CD4-positive, alpha-beta T cell treated with Interleukin-1 beta for 1 hour (primary cell): ENCODE measurements at regions not wholly inside any gene's neighbourhood (a gene's known extent, or its start where the extent isn't known, plus 50 kb on each side); places are given as distances from the start of the nearest gene placed in this dataset.

Source experiments
- DNase-seq, 2 donors: peaks; one replicate each; pipeline ENCODE4 v3.0.0-alpha.2; 2020 to 2022

- no peak for DNase-seq
Observed at GRCh38 chr1:219391297-219391696, 217.6 kb downstream of the LYPLAL1 start.

GRCh38 chr1:219387211-219387610 lies 213.5 kb downstream of the LYPLAL1 start:
- DNase-seq = no peak

DNA sequence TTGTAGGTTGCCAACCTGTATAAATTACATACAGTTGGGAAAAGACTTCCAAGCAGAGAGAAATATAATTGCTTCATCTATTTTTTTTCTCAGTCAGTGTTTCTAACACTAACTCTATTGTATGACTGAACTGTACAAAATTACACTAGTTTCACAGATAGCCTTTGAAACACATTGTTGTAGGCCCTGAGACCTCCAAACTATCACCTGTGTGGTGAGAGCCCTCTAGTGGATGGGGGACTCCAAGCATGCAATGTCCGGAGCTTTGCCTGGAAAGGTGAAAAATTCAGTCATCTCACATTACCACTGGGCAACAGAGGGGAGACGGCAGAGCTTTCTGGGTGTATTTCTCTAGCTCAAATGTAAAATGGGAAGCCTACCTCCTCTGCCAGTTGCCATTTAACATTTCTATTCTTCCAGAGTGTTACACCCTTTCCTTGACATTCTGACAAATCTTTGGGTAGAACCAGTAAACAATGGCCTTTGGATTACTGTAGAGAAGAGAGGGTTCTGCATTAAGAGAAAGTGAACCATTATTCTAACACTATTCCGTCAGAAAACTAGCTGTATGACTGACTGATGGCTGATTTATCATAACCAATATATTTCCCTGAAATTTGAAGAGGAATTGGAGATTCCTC lies 212.2 kb downstream of the LYPLAL1 start:
- peak; percentile 2 to 22 for DNase-seq

GRCh38 chr1:219383281-219383680 lies 209.6 kb downstream of the LYPLAL1 start:
- DNase-seq = no peak

DNA sequence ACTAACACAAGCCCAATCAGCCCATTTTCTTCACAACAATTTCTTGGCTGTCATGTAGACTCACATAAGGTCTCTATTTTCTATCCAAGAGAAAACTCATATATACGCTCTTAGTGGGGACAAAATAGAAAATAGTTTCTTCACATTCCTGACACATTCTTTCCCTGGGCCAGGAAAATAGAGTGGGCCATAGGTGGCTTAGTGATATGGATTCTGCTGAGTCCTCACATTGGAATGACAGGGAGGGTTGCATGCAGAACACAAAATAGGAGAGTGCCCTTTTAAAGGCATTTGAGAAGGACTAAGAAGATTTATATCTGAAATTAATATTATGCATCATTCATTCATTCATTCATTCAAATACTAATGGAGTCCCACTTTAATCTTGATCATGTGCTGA lies 207.7 kb downstream of the LYPLAL1 start:
- no peak for DNase-seq

GRCh38 chr1:219380463-219380862 lies 206.8 kb downstream of the LYPLAL1 start:
- DNase-seq = no peak

- DNase-seq = no peak
Observed at GRCh38 chr1:219379691-219380090, 206.0 kb downstream of the LYPLAL1 start.

- no peak for DNase-seq
Observed at GRCh38 chr1:219374636-219375035, 201.0 kb downstream of the LYPLAL1 start.

- no peak for DNase-seq
Observed at GRCh38 chr1:219374046-219374566, 200.4 kb downstream of the LYPLAL1 start.

- no peak for DNase-seq
Observed at GRCh38 chr1:219373616-219373935, 199.9 kb downstream of the LYPLAL1 start.

- DNase-seq = no peak
Observed at GRCh38 chr1:219372916-219373615, 199.4 kb downstream of the LYPLAL1 start.

DNA sequence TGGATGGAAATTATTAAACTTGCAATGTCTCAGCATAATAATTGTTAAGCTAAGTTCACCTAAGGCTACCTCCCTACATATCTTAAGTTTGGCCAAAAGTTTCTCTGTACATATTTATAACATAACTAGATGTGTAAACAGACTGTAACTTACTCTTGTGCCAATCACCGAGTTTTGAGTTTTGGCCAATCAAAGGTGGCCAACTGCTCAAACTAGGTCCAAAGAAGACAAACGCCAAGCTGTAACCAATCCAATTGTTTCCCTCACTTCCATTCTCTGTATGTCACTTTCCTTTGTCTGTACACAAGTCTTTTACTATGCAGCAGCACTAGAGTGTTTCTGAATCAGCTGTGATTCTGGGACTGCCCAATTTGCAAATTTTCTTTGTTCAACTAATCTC lies 197.8 kb downstream of the LYPLAL1 start:
- no peak for DNase-seq

DNA sequence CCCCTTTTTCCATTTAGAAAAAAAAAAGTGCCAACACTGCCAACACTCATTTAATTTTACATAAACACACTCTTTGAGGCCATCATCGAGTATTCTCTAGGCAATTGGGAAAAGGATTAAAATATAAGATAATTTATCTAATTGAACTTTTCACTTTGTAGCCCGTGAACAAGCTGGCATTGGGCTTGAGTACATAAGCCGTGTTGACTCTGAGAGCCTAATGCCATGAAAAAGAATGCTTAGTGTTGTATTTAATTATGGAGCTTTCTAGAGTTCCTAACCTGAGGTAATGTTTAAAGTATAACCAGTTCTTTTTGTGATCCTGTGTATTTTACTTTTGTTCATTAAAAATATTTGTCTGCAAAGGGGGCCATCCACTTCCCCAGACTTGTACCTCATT lies 193.8 kb downstream of the LYPLAL1 start:
- no peak for DNase-seq

DNA sequence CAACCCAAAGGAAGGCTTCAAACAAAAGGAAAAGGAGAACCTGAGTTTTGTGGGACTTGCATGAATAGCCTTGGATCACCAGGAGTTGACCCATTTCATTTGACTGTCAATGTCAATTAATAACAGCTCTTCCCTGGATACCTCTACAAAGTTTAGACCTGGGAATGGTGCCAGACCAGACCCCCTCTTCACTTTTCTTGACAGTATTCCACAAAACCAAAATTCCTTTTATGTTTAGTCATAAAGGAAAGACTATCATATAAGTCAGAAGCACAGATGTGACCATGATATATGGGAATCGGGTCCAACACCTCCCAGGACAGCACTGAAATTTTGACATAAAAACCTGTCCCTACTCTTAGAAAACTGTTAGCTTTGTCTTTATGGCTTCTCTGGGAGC lies 191.8 kb downstream of the LYPLAL1 start:
- no peak for DNase-seq

DNA sequence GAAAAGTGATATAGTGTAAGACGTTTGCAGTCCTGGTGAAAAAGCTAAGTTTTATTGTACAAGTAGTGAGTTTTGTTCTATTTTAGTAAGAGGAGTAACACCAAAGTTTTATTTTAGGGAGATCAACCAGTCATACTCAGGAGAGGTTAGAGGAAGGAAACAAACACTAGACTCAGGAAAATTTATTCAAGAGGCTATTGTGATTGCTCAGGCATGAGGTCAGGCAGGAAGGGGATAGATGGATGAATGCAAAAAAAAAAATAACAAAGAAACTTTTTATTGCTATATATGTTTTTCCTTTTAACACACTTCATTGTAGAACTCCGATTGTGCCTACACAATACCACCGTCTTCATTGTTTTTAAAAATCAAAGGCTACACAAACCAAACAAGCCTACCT lies 189.0 kb downstream of the LYPLAL1 start:
- DNase-seq = no peak

- no peak for DNase-seq
Observed at GRCh38 chr1:219359126-219359525, 185.4 kb downstream of the LYPLAL1 start.

- no peak for DNase-seq
Observed at GRCh38 chr1:219358080-219358479, 184.4 kb downstream of the LYPLAL1 start.

- DNase-seq = no peak
Observed at GRCh38 chr1:219354962-219355361, 181.3 kb downstream of the LYPLAL1 start.

GRCh38 chr1:219352961-219353651 lies 179.4 kb downstream of the LYPLAL1 start:
- no peak for DNase-seq

DNA sequence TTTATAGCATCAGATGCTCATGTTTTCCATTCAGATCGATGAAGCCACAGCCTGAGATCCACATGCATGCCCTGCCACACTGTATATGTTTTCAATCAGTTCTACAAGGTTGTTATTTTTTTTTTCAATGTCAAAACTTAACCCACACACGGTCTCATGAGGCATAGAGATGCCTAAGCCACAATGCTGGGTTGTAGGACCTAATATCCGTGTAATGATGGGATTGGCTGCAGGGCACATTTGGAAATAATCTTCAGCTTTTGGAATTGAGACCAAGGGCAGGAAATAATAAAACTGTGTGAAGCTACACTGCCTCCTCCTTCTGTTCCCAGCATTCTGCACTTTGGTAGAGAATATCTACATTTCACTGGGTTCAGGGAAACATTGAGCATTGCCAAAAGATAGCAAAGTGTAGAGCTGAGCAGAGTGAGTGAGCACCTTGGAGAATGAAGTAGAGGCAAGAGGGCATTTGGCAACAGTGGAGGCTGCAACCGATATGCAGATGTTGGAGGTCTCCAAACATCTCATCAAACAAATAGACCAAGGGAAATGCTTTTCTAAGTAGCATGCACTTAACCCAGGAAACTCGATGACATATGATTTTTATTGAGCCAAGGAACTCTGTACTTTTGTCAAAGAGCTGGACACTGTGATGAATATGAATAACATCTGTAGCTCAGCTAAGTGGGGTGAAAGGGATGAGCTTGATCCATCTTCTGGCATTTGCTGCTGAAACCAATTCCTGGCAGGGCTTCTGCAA lies 176.7 kb downstream of the LYPLAL1 start:
- no peak for DNase-seq

- no peak for DNase-seq
Observed at GRCh38 chr1:219347921-219348391, 174.3 kb downstream of the LYPLAL1 start.

DNA sequence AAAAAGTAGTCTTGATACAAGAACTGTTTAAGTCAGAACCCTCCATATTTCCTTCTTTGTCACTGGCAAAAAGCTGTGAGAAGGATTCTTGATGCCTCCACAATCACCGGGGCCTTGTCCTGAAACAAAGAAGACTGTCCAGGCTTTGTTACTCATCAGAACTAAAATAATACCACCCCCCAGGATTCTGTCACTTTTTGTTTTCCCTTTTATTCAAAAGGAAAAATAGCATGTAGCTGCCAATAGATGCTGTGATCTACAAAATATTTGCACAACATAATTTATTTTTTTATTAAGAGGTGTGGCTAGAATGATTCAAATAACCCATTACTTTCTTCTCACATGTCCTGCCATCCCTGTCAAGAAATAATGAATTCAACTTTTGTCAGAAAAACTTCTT lies 173.7 kb downstream of the LYPLAL1 start:
- no peak for DNase-seq

- DNase-seq = no peak
Observed at GRCh38 chr1:219345953-219346352, 172.3 kb downstream of the LYPLAL1 start.
